ENCODE measurements at regions not wholly inside any gene's neighbourhood (a gene's known extent, or its start where the extent isn't known, plus 50 kb on each side); places are given as distances from the start of the nearest gene placed in this dataset.
"Not testable (repeated sequence)": the region's sequence is repeated elsewhere in the genome, so short reads cannot be mapped to it uniquely, and the experiment has no call there.

DNA sequence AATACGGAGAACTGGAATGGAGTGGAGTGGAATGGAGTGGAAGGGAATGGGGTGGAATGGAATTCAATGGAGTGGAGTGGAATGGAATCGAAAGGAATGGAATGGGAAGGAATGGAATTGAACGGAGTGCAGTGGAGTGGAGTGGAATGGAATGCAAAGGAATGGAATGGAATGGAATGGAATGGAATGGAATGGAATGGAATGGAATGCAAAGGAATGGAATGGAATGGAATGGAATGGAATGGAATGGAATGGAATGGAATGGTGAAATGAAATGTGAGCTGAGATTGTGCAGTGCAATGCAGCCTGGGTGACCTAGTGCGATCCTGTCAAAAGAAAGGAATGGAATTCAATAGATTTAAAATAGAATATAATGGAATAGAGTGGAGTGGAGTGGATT, 357.3 kb upstream of the WSB1 start:
- DNase-seq (ENCODE audit: low read depth in 2 of 2), result not testable (repeated sequence)

DNA sequence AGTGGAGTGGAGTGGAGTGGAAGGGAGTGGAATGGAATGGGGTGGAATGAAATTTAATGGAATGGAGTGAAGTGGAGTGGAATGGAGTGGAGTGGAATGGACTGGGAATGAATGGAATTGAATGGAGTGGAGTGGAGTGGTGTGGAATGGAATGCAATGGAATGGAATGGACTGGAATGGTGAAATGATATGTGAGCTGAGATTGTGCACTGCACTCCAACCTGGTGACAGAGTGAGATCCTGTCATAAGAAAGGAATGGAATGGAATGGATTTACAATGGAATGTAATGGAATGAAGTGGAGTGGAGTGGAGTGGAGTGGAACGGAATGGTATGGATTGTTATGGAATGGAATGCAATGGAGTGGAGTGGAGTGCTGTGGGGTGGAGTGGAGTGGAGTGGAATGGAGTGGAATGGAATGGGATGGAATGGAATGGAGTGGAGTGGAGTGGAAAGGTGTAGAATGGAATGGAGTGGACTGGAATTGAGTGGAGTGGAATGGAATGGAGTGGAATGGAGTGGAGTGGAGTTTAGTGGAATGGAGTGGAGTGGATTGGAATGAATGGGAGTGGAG, 356.1 kb upstream of the WSB1 start:
- not testable (repeated sequence) for DNase-seq (ENCODE audit: low read depth in 2 of 2)

DNA sequence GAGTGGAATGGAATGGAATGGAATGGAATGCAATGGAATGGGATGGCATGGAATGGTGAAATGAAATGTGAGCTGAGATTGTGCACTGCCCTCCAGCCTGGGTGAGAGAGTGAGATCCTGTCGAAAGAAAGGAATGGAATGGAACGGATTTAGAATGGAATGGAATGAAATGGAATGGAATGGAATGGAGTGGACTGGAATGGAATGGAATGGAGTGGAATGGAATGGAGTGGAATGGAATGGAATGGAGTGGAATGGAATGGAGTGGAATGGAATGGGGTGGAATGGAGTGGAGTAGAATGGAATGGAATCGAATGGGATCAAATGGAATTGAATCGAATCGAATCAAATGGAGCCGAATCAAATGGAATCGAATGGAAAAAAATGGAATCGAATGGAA, 354.2 kb upstream of the WSB1 start:
- DNase-seq (ENCODE audit: low read depth in 2 of 2), result not testable (repeated sequence)

DNA sequence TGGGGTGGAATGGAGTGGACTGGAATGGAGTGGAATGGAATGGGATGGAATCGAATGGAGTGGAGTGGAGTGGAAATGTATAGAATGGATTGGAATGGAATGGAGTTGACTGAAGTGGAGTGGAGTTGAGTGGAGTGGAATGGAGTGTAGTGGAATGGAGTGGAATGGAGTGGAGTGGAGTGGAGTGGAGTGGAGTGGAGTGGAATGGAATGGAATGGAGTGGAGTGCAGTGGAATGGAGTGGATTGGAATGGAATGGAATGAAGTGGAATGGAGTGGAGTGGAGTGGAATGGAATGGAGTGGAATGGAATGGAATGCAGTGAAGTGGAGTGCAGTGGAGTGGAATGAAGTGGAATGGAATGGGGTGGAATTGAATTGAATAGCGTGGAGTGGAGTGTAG, 353.3 kb upstream of the WSB1 start:
- not testable (repeated sequence) for DNase-seq (ENCODE audit: low read depth in 2 of 2)

DNA sequence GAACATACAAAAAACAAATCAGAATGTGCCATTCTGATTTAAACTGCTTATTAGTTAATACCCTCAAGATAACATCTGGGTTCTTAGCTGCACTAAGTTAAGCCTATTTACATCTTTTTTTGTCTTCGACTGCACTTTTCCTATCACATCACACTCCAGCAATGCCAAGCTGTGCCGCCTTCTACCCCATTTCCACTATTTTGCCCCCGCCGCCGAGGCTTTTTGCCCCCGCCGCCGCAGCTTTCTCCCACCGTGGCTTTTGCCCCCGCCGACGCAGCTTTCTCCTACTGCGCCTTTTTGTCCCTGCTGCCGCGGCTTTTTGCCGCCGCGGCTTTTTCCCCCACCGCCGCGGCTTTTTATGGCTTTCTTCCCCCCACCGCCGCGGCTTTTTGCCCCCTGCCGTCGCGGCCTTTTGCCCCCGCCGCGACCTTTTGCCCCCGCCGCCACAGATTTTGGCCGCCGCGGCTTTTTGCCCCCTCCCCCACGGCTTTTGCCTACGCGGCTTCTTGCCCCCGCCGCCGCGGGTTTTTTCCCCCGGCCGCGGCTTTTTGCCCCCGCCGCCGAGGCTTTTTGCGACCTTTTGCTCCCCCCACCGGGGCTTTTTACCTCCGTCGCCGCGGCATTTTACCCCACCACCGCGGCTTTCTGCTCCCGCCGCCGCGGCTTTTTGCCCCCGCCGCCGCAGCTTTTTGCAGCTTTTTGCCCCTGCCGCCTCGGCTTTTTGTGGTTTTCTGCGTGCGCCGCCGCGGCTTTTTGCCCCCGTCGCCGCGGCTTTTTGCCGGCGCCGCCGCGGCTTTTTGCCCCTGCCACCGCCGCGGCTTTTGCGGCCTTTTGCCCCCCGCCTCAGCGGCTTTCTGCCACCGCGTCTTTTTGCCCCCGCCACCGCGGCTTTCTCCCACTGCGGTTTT, 331.4 kb upstream of the WSB1 start:
- DNase-seq (ENCODE audit: low read depth in 2 of 2), result no peak

DNA sequence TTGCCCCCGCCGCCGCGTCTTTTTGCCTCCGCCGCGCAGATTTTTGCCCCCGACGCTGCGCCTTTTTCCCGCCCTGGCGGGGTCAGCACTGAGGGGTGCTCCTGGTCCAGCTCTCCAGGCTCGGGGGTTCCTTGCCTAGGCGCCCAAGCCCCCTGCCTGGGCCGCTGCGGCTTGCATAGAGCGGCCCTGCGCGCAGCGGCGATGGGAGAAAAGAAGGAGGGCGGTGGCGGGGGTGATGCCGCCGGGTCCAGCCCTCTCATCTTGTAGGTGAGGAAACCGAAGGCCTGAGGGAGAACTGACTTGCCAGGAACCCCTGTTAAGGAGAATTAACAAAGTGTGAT, 330.8 kb upstream of the WSB1 start:
- DNase-seq (ENCODE audit: low read depth in 2 of 2), result no peak

DNA sequence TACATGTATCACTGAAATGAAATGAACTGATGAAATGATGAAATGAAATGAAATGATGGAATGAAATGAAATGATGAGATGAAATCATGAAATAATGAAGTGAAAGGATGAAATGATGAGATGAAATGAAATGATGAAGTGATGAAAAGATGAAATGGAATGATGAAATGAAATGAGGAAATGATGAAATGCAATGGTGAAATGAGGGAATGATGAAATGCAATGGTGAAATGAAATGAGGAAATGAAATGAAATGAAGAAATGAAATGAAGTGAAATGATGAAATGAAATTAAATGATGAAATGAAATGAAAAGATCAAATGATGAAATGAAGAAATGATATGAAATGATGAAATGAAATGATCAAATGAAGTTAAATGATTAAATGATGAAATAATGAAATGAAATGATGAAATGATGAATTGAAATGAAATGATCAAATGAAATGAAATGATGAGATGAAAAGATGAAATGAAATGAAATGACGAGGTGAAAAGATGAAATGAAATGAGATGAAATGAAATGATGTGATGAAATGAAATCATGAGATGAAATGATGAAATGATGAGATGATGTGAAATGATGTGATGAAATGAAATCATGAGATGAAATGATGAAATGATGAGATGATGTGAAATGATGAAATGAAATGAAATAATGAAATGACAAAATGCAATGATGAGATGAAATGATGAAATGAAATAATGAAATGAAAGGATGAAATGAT, 327.9 kb upstream of the WSB1 start:
- not testable (repeated sequence) for DNase-seq (ENCODE audit: low read depth in 2 of 2)

DNA sequence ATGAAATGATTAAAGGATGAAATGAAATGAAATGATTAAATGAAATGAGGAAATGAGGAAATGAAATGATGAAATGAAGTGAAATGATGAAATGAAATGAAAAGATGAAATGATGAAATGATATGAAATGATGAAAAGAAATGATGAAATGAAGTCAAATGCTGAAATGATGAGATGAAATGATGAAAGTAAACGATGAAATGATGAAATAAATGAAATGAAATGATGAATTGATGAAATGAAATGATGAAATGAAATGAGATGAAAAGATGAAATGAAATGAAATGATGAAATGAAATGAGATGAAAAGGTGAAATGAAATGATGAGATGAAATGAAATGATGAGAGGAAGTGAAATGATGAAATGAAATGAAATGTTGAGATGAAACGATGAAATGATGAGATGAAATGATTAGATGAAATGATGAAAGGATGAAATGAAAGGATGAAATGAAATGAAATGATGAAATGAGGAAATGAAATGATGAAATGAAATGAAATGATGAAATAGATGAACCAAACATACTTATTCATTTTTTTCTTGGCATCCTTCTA, 327.2 kb upstream of the WSB1 start:
- DNase-seq (ENCODE audit: low read depth in 2 of 2), result not testable (repeated sequence)

DNA sequence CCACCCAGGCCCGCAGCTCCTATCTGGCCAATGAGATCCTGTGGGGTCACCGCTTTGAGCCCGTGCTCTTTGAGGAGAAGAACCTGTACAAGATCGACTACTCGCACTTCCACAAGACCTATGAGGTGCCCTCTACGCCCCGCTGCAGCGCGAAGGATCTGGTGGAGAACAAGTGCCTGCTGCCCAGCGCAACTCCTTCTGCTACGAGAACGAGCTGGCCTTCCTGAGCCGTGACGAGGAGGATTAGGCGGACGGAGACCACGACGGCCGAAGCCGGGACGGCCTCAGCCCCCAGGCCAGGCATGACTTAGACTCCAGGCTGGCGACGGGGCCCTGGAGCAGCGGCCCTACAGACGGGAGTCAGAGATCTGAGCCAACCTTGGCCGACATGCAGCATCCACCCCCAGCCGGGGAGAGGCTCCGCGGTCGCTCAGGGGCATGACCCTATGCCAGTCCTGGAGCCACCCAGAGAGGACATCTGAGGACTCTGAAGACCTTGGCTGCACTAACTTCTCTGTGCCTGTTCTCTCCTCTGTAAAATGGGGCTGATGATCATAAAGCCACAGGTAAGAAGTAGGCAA, 312.0 kb upstream of the WSB1 start:
- DNase-seq (ENCODE audit: low read depth in 2 of 2), result not testable (repeated sequence)

DNA sequence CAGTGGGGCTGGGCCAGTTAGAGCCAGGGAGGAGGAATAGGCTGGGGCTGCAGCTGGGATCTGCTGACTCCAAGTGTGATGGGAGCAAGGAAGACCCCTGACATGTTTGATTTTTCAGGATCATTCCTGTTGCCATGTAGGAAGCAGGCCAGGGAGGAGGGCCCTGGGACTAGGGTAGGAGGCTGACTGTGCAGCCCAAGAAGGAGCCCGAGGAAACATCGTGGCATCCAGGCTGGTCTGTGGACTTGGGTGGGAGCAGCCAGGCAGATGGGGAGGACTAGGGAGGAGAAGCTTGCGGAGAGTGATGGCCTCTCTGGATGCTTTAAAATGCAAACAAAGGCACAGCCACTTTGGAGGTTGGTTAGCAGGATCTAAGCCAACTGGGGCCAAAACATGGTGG, 311.4 kb upstream of the WSB1 start:
- DNase-seq (ENCODE audit: low read depth in 2 of 2), result not testable (repeated sequence)

DNA sequence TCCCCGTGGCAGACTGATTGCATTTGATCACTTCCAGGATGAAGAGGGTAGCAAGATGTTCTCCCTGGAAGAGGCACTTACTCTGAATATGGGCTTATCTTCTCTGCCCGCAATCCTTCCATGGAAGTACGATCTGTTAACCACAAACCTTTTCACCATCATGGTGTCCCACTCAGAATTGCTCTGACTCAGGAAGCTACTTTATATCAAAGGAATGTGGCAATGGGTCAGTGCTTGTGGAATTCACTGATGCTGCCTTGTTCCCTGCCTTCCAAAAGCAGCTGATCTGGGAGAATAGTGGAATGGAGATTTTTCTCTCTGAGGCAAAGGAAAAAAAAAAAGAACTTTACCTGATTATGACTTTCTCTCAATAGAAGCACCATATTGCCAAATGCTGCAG, 306.1 kb upstream of the WSB1 start:
- DNase-seq (ENCODE audit: low read depth in 2 of 2), result not testable (repeated sequence)

DNA sequence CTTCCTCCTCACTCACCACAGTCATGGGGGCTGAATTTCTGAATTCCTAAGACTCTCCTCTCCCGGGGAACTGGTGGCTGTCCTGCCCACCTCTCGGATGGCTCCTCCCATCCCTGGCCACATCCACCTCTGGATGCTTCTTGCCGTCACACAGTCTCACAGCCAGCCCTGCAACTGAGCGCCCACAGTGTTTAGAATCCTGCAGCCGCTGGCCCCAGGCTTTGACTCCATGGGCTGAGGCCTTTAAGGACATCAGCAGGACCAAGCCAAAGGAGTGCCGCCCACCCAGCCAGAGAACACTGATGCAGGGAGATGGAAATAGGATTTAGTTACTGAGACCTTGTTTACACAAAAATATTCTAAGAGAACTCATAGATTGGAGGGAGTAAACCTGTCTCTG, 299.3 kb upstream of the WSB1 start:
- DNase-seq (ENCODE audit: low read depth in 2 of 2), result not testable (repeated sequence)

DNA sequence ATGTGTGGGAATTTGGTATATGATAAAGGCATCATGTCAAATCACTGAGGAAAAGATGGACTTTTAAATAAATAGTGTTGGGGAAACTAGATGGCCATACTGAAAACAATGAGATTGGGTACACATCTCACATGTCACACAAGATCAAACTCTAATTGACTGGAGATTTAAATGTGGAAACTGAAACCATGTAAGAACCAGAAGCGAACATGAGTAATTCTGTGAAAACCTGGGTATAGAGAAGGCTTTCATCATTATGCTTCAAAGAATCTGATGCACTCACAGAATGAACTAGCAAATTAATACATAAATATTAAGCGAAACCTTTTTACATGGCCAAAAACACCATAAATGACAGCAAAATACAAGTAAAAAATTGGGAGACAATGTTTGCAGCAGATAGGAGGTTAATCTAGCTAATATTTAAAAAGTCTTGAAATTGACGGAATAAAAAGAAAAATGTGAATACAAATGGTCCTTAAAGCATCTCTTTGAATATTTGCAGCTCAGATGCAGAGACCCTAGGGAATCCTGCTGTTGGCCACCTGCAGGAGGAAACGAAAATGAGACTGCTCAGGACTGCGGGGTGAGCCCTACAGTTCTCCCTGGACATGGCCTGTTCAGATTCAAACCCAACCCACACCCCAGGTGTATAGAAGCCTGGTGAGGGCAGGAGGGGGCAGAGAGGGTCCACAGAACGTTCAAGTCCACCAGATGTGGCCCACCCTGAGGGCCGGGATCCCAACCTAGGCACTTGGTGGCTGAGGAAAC, 297.6 kb upstream of the WSB1 start:
- not testable (repeated sequence) for DNase-seq (ENCODE audit: low read depth in 2 of 2)

DNA sequence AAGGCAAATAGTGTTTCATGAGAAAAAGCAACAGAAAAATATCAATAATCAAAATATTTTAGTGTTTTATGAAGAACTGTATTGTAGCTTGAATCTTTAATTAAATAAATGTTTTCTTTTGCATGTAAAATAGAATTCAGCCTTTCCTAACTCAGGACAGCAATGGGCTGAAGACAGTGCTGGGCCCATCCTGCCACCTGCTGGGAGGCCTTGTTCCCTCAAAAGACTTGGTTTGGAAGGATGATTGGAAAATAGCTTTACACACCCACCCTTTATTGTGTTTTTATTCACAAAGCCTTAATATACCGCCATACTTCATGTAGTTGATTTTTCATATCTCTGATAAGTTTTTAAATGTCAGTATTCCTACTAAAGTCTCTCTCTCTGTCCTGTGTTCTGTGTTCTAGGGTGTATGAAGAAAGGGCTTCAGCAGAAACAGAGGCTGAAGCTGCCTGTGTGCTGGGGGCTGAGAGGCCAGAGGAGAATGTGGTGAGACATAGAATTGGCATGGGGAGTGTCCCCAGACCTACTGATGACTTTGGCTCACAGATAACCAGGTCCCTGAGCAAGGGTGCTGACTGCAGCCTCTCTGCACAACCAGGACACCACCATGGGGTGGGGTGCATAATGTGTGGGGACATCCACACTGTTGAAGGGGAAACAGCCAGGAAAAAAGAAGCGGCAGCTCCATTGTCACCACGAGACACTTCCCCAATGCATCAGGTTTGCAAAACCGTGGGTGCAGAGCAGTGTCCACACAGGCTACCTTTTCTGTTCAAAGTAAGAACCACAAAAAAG, 286.0 kb upstream of the WSB1 start:
- DNase-seq (ENCODE audit: low read depth in 2 of 2), result not testable (repeated sequence)

DNA sequence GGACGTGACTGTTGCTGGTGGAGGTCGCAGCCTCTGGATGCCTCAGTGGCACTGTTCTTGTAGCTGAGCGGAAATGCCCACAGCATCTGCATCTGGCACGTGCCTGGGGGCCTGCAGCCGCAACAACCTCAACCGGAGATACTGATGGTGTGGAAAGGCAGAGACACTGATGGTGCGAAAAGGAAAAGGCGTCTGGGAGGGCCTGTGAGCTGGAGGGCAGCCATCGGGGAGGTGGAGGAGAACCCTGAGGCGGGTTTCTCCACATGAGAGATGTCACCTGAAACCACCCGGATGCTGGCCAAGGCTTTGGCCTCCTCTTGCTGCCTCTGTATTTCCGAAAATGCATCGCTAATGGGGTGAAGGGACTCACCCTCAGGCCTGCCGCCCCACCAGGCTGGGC, 284.8 kb upstream of the WSB1 start:
- no peak for DNase-seq (ENCODE audit: low read depth in 2 of 2)

DNA sequence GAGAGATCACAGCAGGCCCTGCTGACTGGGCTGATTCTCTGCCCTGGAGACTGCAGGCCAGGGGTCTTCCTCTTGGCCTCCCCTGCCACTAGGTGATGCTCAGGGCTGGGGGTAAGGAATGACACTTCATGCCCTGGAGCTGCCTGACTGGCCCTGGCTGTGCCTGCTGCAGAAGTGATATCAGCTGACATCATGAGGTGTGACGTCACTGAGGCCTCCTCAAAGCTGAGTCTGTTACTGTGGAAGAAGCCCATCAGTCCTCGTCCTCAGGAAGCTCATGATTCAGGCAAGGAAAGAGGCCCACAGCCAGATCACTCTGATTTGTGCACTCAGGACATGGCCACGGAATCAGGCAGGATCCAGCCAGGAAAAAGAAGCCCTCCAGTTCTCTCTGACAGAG, 283.8 kb upstream of the WSB1 start:
- DNase-seq (ENCODE audit: low read depth in 2 of 2), result not testable (repeated sequence)

DNA sequence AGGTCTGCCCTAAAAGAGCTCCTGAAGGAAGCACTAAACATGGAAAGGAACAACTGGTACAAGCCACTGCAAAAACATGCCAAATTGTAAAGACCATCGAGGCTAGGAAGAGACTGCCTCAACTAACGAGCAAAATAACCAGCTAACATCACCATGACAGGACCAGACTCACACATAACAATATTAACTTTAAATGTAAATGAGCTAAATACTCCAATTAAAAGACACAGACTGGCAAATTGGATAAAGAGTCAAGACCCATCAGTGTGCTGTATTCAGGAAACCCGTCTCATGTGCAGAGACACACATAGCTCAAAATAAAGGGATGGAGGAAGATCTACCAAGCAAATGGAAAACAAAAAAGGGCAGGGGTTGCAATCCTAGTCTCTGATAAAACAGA, 263.4 kb upstream of the WSB1 start:
- DNase-seq (ENCODE audit: low read depth in 2 of 2), result not testable (repeated sequence)

DNA sequence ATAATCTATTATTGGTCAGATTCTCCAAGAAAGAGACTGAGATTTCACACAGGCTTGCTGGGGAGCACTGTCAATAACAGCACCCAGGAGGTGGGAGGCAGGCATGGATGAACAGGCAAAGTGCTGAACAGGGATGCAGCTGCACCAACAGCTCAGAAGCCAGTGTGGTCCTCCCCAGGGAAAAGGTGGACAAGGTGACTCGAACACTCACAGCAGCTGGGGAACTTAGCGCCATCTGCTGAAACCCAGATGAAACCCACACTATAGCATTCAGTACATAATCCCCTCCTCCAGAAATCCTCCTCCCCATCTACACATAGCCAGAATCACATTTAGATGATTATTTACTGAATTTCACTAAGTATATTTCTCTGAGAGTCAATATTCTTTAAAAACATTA, 255.2 kb upstream of the WSB1 start:
- DNase-seq (ENCODE audit: low read depth in 2 of 2), result no peak

DNA sequence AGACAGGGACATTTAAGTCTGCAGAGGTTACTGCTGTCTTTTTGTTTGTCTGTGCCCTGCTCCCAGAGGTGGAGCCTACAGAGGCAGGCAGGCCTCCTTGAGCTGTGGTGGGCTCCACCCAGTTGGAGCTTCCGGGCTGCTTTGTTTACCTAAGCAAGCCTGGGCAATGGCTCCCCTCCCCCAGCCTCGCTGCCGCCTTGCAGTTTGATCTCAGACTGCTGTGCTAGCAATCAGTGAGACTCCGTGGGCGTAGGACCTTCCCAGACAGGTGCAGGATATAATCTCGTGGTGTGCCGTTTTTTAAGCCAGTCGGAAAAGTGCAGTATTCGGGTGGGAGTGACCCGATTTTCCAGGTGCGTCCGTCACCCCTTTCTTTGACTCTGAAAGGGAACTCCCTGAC, 248.9 kb upstream of the WSB1 start:
- DNase-seq (ENCODE audit: low read depth in 2 of 2), result not testable (repeated sequence)

DNA sequence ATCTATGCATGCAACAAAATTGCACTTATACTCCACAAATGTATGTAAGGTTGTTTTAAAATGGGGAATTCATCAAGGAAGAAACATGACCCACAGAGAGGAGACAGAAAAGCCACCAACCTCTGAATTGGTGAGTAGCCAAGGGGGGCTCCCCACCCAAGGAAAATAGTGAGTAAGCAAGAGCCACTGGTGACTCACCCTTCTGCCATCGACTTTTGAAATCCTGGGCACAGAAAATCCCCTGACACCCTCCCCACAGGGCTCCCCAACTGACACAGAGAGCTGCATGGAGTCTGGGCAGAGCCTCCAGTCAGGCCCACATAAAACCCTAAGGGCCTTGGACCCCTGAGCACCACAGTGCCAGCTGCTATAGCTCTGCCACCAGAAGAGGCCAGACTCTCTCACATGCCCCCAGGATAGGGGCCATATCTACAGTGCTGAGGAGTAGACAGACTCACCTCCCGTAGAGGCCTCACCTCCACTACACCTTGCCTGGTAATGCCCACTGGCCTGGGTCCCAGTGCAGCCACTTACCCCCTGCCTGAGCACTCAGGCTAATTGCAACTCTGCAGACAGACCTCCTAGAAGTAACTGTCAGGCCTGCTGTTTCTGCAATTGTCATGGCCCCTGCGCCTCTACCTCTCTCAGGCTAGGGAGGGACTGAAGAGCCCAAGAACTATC, 244.7 kb upstream of the WSB1 start:
- no peak for DNase-seq (ENCODE audit: low read depth in 2 of 2)
